NCI-H2029 treated with DMSO at 0.1 percent for 48 hours (cell line): ENCODE measurements at regions not wholly inside any gene's neighbourhood (a gene's known extent, or its start where the extent isn't known, plus 50 kb on each side); places are given as distances from the start of the nearest gene placed in this dataset.

Experiments
- DNase-seq: peaks from one replicate; lab custom pipeline; 2025; lab: John Stamatoyannopoulos, UW

GRCh38 chr7:17019106-17019505 lies 137.3 kb upstream of the AGR3 start:
- no peak for DNase-seq

- DNase-seq, result no peak
Measured at GRCh38 chr7:17020250-17020649, 138.5 kb upstream of the AGR3 start.

- no peak for DNase-seq
Measured at GRCh38 chr7:17021205-17021604, 139.4 kb upstream of the AGR3 start.

DNA sequence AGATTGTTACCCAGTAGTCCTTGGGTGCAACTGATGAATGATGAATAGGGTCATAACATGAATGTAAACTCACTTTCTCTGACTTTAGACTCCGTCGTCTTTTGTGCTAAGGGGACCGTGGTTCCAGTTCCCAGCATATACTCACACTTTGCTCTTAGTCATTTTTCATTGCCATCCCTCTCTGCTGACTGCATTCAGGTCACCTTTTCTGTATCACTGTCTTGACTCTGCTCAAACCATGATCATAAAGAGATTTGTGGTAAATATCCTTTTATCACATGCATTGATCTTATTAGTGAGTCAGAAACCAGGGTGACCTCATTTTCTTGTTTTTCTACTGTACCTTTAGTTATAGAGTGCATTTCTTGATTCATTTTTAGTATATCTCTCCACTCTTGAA lies 141.1 kb upstream of the AGR3 start:
- DNase-seq, result no peak

- no peak for DNase-seq
Measured at GRCh38 chr7:17026269-17026668, 144.5 kb upstream of the AGR3 start.

DNA sequence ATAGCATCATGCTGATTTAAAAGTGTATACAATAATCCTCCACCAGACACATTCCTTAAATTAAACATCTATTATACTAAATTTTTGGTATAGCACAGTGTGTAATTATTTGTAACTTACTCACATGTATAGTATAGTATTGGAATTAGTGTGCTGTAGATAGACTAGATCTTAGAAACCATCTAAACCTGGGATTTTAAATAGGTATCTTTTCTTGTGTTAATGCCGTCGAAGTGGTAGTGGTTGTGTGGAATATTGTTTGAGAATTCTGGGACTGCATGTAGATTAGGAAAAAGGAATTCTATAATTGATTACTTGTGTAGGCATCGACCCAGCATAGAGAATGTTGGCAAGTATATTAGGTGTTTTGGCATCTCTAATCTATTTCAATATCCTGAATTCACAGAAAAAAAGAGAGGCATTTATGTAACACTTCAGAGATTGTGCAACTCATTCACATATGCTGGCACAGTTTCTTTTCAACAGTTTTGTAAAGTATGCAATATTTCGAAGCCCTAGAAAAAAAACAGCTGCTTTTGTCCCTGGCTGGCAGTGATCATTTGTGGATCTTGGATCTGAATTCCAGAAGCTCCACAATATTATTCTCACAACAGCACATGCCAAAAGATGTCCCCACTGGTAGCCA lies 145.5 kb upstream of the AGR3 start:
- no peak for DNase-seq

DNA sequence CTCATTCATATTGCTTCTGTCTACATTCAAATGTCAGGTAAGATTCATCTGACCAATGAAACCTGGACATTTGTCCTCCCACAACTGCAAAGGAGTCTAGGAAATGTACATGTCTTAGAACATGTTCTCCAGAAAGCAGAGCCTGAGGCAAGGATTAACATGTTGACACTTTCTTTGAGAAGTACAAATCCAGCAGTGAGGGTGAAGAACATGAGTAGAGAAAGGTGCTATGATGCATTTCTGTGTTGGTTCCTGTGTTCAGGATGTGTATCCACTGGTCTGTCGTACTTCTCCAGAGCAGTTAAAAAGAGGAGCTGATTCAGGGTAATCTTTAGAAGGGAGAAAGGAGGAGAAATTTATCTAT lies 146.0 kb upstream of the AGR3 start:
- no peak for DNase-seq

- DNase-seq, result no peak
Measured at GRCh38 chr7:17029150-17029549, 147.4 kb upstream of the AGR3 start.

- DNase-seq, result no peak
Measured at GRCh38 chr7:17030559-17030958, 148.8 kb upstream of the AGR3 start.

GRCh38 chr7:17031906-17032551 lies 150.2 kb upstream of the AGR3 start:
- no peak for DNase-seq

DNA sequence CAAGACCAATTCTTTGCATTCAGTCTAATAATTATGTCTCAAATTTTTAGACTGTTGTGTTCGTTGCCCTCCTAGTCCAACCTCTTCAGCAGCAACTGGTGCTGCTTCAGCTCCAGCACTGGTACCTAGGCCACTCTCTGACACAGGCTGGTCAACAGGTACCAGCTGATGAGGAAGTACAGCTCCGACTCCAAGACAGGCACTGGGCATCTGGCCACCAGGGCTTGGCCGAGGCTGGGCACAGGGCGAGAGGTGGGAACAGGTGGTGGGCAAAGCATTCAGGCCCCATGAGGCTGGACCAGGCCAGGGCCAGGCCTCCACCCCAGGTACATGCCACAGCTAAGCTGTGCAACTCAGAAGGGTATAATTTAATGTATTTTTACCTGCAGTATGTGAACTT lies 151.5 kb upstream of the AGR3 start:
- no peak for DNase-seq

DNA sequence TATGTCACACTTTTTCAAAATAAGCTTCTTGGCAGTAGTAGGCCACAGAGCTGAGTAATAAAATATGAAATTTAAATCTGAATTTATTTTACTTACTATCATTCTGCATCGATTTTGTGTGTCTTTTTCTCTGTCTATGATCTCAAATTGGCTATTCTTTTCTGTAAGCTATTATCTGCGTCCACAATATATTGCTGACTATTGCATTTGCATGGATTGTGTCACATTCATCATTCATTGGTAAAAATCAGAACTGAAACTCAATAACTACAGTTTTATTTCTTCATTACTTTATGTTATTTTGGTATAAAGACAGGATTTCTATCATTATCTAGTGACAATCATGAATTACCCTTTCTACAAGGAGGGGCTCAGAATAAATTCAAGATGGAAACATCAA lies 154.8 kb upstream of the AGR3 start:
- DNase-seq, result no peak

GRCh38 chr7:17037356-17037755 lies 155.6 kb upstream of the AGR3 start:
- no peak for DNase-seq

DNA sequence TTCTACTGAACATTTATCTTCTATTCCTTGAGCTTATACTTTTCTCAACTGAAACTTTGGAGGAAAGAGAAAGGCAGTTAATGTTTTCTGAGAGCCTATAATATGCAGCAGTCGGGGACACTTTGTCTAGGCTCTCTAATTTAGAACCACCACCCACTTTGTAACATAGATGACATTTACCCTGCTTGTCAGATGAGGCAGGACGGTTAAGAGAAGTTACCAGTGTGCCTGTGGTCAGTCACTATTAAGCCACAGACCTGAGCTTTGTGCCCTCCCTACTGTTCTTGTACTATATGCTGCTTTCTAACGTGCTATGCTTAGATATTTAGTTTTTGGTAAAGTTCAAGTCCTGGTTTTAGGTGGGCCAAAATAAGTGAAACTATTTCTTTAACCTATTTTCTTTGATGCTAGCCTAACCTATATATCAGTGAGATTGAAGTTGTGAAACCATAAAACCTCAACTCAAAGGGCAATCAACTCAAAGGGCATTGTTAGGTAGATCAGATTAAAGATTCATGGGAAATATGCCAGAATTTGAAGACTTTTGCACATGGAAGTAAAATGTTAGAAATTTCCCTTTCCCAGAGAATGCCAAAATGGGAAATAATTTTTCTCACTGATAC lies 156.5 kb upstream of the AGR3 start:
- DNase-seq, result no peak

GRCh38 chr7:17038783-17039170 lies 157.0 kb upstream of the AGR3 start:
- no peak for DNase-seq

GRCh38 chr7:17039372-17039771 lies 157.6 kb upstream of the AGR3 start:
- no peak for DNase-seq

DNA sequence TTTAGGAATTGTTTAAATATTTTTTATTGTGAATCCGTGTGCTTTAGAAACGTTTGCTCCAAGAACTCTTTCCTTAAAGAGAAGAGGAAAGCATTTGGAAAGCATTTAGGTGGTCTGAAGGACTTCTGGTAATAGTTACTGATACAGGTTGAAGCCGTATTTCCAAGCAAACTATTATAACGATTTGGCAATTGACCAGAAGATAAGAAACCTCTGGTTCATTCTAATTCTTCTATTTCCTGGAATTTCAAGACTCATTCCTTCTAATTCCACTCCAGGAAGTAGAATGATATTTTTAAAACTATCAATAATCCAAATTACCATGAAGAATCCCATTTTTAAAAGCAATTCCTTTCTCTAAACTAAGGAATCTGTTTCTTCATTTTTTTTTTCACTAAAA lies 158.9 kb upstream of the AGR3 start:
- DNase-seq, result no peak

- no peak for DNase-seq
Measured at GRCh38 chr7:17041324-17041723, 159.5 kb upstream of the AGR3 start.

DNA sequence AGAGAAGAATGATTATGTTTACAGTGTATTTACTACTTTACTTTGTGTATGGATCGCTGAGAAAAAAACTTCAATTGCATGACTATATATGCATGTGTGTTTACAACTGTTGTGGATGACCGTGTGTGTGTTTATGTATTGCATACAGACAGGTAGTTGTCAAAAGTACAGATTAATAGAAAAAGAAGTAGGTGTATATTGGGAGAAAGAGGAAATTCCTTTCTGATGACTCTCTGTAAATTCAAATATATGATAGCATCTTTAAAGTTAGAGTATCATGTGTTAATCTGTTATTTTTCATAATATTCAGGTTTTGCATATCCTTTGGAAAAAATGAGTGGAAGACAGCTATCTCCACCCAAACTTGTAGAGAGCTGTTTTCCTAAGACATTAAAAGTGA lies 160.4 kb upstream of the AGR3 start:
- no peak for DNase-seq

GRCh38 chr7:17043012-17043877 lies 161.5 kb upstream of the AGR3 start:
- no peak for DNase-seq

DNA sequence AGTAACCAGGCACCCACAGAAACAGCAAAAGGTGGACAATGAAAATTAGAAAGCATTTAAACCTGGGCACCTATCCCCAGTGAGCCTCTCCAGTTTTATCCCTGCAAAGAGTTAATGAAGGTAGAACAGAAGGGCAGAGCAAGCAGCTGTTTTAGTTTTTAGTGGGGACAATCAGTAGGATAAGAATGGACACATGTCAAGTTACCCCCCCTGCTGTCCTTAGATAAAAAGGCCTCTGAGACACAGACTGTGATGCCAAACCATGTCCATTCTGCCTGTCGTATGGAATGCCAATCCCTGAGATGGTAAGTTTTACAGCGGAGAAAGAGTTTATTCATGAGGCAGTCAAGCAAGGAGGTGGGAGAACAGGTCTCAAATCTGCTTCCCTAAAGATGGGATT lies 162.6 kb upstream of the AGR3 start:
- no peak for DNase-seq

GRCh38 chr7:17044861-17045260 lies 163.1 kb upstream of the AGR3 start:
- DNase-seq, result no peak

GRCh38 chr7:17046259-17046658 lies 164.5 kb upstream of the AGR3 start:
- no peak for DNase-seq
